GM21786 (cell line): ENCODE measurements at regions not wholly inside any gene's neighbourhood (a gene's known extent, or its start where the extent isn't known, plus 50 kb on each side); places are given as distances from the start of the nearest gene placed in this dataset.
"Not testable (repeated sequence)": the region's sequence is repeated elsewhere in the genome, so short reads cannot be mapped to it uniquely, and the experiment has no call there.

ENCODE experiments used
- ATAC-seq: cut with Tn5 transposase; IDR thresholded peaks from one replicate; pipeline ENCODE4 v1.9.1; 2021; ENCODE audit not compliant: unreplicated experiment

DNA sequence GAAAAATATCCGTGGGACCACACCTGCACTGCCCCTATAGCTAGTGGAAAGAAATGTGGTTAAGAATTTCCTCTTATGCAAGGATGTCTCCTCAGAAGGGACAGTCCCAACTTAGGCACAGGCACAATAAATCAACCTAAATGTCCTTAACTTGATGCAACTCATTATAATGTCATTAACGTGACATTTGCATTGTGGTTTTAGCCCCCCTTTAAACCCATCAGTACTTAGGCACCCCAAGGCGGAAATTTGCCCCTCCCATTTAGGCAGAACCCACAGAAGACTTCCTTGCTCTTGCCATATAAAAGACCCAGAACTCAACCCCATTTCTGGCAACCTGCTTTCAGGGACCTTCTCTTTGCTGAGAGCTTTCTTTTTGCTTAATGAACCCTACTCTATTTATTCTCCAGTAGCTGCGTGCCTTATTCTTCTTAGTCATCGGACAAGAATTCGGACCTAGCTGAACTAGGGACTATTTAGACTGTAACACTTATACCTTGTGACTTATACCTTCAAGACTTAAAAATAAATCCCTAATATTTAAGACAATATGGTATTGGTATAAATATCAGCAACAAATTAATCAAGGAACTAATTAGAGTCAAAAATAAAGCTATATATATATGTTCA lies 1281.6 kb upstream of the TMEFF2 start:
- peak; percentile 60 for ATAC-seq

GRCh38 chr2:193475038-193475437 lies 1280.3 kb upstream of the TMEFF2 start:
- ATAC-seq, result no peak

GRCh38 chr2:193469251-193469650 lies 1274.5 kb upstream of the TMEFF2 start:
- ATAC-seq, result no peak

- ATAC-seq, result no peak
These were observed 1272.7 kb upstream of the TMEFF2 start for GRCh38 chr2:193467276-193467987.

DNA sequence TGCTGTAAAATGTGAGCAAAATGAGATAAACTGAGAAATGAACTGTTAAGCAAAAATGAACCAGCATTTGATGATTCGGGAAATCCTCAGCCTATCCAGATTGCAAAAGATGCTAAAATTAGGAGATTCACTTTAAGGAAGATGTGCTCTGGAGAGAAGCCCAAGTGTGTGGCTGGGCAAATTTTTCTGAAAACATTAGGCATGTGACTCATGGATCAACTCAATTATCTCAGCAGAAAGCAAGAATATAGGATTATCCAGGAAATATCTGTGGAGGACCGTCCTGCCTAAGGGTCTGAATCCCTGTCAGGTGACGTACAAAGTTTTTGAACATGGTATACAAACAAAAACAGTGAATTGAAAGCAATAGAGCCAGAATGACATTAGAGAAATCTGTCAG lies 1268.3 kb upstream of the TMEFF2 start:
- no peak for ATAC-seq

DNA sequence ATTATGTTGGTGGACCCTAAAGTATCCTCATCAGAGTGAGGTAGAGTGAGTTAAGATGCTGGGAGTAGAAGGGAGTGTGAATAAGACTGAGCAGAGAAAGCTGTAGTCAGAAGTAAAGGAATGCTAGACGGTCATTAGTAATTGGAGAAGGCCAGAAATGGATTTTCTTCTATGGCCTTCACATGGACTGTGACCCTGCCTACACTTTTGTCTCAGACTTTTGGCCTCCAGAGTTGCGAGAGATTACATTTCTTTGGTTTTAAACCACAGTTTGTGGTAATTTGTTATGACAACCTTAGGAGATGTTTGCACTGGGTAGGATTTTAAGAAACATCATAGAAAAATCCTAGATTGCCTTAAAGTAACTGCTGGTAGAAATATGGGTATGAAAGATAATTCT lies 1267.7 kb upstream of the TMEFF2 start:
- no peak for ATAC-seq

- no peak for ATAC-seq
These were observed 1266.8 kb upstream of the TMEFF2 start for GRCh38 chr2:193461431-193461934.

- ATAC-seq, result peak; percentile 44
These were observed 1252.2 kb upstream of the TMEFF2 start for GRCh38 chr2:193446967-193447366.

DNA sequence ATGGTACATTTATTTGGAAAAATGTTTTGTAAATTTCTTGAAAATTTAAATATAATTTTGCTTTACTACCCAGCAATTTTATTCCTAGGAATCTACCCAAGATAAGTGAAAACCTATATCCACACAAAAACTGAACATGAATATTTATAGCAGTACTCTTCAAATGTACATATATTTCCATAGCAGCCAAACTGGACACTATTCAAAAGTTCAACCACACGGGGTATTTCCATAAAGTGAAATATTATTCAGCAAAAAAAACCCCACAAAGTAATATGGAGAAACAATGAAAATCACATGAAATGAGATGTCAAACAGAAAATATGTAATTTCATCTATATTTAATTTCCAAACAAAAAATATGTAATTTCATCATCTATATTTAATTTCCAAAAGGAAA lies 1247.6 kb upstream of the TMEFF2 start:
- ATAC-seq, result no peak

DNA sequence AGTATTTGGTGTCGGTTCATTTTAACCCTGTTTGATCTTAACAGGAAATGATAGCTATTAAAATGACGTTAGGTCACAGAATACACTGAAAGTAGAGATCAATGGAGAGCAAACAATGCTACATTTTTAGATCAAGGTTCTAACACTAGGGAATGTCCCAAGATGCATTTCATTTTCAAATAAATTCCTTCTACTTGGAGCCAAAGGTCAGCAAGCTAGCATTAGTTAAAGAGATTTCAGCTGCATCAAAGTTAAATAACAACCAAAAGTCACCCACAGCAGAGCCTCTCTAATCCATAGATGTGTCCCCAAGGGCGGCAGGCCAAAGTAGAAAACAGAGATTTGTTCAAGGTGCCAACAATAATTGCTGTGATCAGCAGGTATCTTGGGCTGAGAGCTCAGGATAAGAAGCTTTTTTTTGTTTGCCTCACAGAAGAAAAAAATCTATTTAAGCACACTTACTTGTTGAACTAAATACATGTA lies 1233.6 kb upstream of the TMEFF2 start:
- ATAC-seq, result no peak

DNA sequence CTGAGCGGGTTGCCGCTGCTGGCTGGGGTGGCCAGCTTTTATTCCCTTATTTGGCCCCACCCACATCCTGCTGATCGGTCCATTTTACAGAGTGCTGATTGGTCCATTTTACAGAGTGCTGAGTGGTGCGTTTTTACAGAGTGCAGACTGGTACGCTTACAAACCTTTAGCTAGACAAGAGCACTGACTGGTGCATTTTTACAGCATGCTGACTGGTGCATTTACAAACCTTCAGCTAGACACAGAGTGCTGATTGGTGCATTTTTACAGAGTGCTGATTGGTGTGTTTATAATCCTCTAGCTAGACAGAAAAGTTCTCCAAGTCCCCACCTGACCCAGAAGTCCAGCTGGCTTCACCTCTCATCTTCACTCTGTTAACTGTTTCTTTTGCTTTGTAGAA lies 1217.6 kb upstream of the TMEFF2 start:
- ATAC-seq, result not testable (repeated sequence)

GRCh38 chr2:193409951-193410350 lies 1215.2 kb upstream of the TMEFF2 start:
- no peak for ATAC-seq

DNA sequence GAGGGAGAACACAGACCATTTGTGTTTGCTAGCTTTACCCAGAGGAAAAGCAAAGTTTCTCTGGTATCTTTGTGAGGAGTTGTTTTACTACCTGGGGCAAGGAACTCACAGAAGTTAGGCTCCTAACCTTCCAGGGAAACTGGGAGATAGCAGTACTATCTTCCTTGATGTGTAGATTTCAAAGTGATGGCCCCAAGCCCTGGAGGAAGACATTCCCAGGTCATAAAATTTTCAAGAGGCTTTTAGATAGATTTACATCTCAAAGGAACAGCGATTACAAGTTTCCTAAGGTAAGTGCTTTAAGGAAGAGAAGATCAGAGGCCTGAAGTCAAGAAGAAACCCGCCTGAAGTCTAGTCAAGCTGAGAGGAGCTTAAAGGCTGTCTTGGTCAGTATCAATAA lies 1187.8 kb upstream of the TMEFF2 start:
- no peak for ATAC-seq

- ATAC-seq, result no peak
These were observed 1183.1 kb upstream of the TMEFF2 start for GRCh38 chr2:193377789-193378188.

DNA sequence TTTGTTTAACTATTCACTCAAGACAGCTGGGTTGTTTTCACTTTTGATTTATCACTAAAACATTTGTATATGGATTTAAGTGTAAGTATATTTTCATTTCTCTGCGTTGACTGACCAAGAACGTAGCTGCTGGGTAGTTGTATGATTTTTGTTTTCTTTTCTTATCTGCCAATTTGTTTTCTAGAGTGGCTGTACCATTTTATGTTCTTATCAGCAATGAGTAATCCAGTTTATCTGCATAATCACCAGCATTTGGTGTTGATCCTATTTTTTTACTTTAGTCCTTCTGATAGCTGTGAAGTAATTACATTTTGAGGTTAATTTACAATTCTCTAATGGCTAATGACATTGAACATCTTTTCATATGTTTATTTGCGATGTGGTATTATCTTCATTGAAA lies 1178.4 kb upstream of the TMEFF2 start:
- no peak for ATAC-seq

DNA sequence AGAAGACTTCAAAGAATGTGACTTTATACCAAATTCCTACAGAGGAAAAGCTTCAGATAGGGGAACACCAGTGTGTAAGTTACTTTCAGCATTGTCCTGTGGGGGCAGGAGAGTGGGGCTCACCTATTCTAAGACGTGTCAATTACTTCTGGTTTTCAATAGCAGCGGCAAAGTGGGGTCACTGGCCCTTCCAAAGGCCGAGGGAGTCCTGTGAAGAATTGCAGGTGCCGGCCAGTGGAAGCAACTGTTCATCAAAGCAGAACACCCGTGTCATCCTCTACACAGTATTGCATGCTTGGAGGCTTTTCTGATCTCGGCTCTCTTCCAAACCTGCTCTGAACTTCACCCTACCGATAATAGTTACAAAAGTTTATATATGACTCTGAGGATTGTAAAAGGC lies 1176.5 kb upstream of the TMEFF2 start:
- no peak for ATAC-seq

DNA sequence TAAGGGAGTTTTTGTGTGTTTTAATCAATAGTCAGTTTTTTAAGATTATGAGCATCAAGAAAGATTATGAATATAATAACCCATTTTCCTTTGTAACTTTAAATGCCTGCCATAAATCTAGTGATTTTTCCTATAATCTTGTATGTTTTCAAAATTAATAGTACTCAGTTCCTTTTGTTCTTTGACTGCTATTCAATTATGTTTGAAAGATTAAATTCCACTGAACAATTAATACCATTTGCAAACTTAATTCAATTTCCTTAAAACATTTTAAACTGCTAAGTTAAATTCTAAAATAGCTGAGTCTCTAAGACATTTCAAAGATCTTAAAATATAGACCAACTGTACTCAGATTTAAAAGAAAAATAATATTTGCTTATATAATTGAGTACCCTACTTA lies 1173.9 kb upstream of the TMEFF2 start:
- no peak for ATAC-seq

- ATAC-seq, result no peak
These were observed 1162.8 kb upstream of the TMEFF2 start for GRCh38 chr2:193357508-193357907.

- ATAC-seq, result not testable (repeated sequence)
These were observed 1158.0 kb upstream of the TMEFF2 start for GRCh38 chr2:193352665-193353242.

DNA sequence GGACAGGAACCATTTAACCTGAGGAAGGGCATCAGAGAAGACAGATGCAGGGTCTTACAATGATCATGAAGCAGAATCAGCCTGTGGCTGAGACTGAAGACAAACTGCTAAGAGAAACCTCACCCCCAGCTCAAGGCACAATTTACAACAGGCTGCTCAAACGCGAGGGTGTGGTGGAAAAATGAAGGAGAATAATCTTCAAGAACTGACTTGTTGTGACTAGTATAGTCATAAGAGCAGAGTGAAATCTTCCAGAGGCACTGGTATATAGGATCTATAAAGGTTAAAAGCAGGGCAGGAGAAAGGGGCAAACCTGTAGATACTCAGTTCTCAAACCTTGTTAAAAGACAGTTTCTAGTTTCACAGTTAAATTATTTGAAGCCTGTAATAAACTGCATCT lies 1155.8 kb upstream of the TMEFF2 start:
- no peak for ATAC-seq

- no peak for ATAC-seq
These were observed 1154.9 kb upstream of the TMEFF2 start for GRCh38 chr2:193349642-193350041.

DNA sequence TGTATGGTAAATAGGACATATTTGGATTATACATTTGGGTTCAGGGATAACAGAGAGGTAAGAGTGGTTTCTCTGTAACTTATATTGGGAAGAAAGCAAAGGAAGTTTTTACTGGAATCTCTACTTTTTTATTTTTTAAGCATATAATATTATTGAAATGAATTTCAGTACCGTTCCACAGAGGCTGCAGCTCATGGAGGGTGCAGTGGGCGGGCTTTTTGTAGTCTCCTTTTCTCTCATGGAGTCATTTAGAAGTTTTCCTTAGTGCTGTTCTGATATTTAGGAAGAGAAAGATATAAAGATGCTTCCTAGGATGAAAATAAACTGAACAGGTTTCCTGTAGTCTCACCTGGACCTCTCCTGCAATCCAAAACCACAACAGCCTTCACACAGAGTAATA lies 1153.3 kb upstream of the TMEFF2 start:
- no peak for ATAC-seq
